Aorta (tissue), 5 donors: ENCODE measurements at regions not wholly inside any gene's neighbourhood (a gene's known extent, or its start where the extent isn't known, plus 50 kb on each side); places are given as distances from the start of the nearest gene placed in this dataset.
A peak's percentile ranks its signal among the peaks of the same experiment; 100 is the strongest.

Experiments used
- ATAC-seq: fragments of 200-7000 bp; cut with Tn5 transposase; one replicate; pipeline ENCODE4 v1.9.1; 2022; ENCODE audit warnings: moderate library complexity; ENCODE audit not compliant: low FRiP score
- DNase-seq, 2 donors: peaks; one replicate each; pipeline ENCODE4 v3.0.0-alpha.2; 2020
- H3K27ac ChIP-seq, 2 donors: one replicate each; pipeline ENCODE4 v1.5.1; 2013; ENCODE audit warnings: low read length in 2 of 2, mild to moderate bottlenecking in 2 of 2, moderate library complexity in 2 of 2, control low read depth in 1 of 2, inconsistent platforms in 1 of 2, low read depth in 1 of 2
- H3K27me3 ChIP-seq, 2 donors: one replicate each; pipeline ENCODE4 v1.6.1; 2013; ENCODE audit warnings: control low read depth in 1 of 2, low read length in 1 of 2, mild to moderate bottlenecking in 1 of 2, moderate library complexity in 1 of 2; ENCODE audit not compliant: insufficient read depth in 2 of 2, control insufficient read depth in 1 of 2
- H3K36me3 ChIP-seq, 2 donors: one replicate each; pipeline ENCODE4 v1.6.1; 2013; ENCODE audit warnings: control low read depth in 1 of 2, low read length in 1 of 2, mild to moderate bottlenecking in 1 of 2; ENCODE audit not compliant: insufficient read depth in 2 of 2, control insufficient read depth in 1 of 2
- H3K4me1 ChIP-seq, 2 donors: one replicate each; pipeline ENCODE4 v1.6.1; 2013; ENCODE audit warnings: low read length in 2 of 2, control low read depth in 1 of 2, mild to moderate bottlenecking in 1 of 2, moderate library complexity in 1 of 2; ENCODE audit not compliant: insufficient read depth in 2 of 2, control insufficient read depth in 1 of 2
- H3K4me3 ChIP-seq, 2 donors: one replicate each; pipeline ENCODE4 v1.5.1; 2013; ENCODE audit warnings: low read length in 2 of 2, control low read depth in 1 of 2, mild to moderate bottlenecking in 1 of 2
- H3K9me3 ChIP-seq: one replicate; pipeline ENCODE4 v1.6.1; 2013; ENCODE audit warnings: mild to moderate bottlenecking, low read length; ENCODE audit not compliant: control insufficient read depth
- WGBS, 2 donors: extraction: QIAGEN DNeasy Blood & Tissue Kit; methylation state at CpG; one replicate each; pipeline ENCODE4 v1.1.7; 2013; 5-methylcytosine and 5-hydroxymethylcytosine counted together
- intact Hi-C, 2 donors: fragments of 100-400 bp; cut with DNase I; formaldehyde crosslinking; loops; one replicate each; pipeline versions ENCODE4 v1.14.2 to v1.15.0; 2022
- donor health status: healthy with polysubstance abuse.
- donor health status: Bipolar disorder and iron deficiency.
- donor health status: DM: no; HTN: no; CAD: no.
- donor health status: DM: no; HTN: no; CAD: no.
- donor health status: DM: yes; HTN: yes; CAD: no.

- Histone ChIP-seq H3K9me3 (no peaks in the 10 kb centered on the region), H3K27me3 (no peaks in the 10 kb centered on the region), H3K36me3 (no peaks in the 10 kb centered on the region), H3K27ac (no peak overlapping the region), H3K4me3 (no peak overlapping the region), H3K4me1 (no peaks in the 10 kb centered on the region)
- DNase-seq (peak in 1 of 2 donors; percentile 32), ATAC-seq (no peak)
- intact Hi-C loops, result no loop called here
- WGBS, 2 donors, result 92 to 94% methylated on average over 15 of the region's 15 CpGs
These were observed 158.5 kb upstream of the PMEPA1 start for GRCh38 chr20:57868310-57868709.

- H3K27me3 ChIP-seq, result no peaks in the 10 kb centered on the region
- no peak overlapping the region for H3K27ac ChIP-seq
- no peaks in the 10 kb centered on the region for H3K36me3 ChIP-seq
- ATAC-seq, result no peak
- DNase-seq, result peak in 1 of 2 donors; percentile 44
- intact Hi-C loops, result no loop called here
- 93 to 100% methylated on average over 2 of the region's 2 CpGs for WGBS, 2 donors
- H3K9me3 ChIP-seq, result no peaks in the 10 kb centered on the region
- no peak overlapping the region for H3K4me3 ChIP-seq
- no peaks in the 10 kb centered on the region for H3K4me1 ChIP-seq
These were observed 158.0 kb upstream of the PMEPA1 start for GRCh38 chr20:57867807-57868206.

GRCh38 chr20:57867181-57867803 is 157.5 kb upstream of the PMEPA1 start:
- WGBS, 2 donors, result 95 to 97% methylated on average over 10 of the region's 10 CpGs
- H3K4me3 ChIP-seq, result no peak overlapping the region
- H3K4me1 ChIP-seq, result no peaks in the 10 kb centered on the region
- DNase-seq, result peak in 1 of 2 donors; percentile 41
- no peak for ATAC-seq
- no peak overlapping the region for H3K27ac ChIP-seq
- H3K9me3 ChIP-seq, result no peaks in the 10 kb centered on the region
- H3K27me3 ChIP-seq, result no peaks in the 10 kb centered on the region
- H3K36me3 ChIP-seq, result no peaks in the 10 kb centered on the region
- intact Hi-C loops, result no loop called here

- Histone ChIP-seq H3K4me3 (no peak overlapping the region), H3K9me3 (no peaks in the 10 kb centered on the region), H3K27ac (no peak overlapping the region), H3K36me3 (no peaks in the 10 kb centered on the region), H3K4me1 (no peaks in the 10 kb centered on the region), H3K27me3 (no peaks in the 10 kb centered on the region)
- intact Hi-C loops, result no loop called here
- 76% methylated on average over 6 of the region's 6 CpGs for WGBS, 2 donors
- DNase-seq, result peak in 1 of 2 donors; percentile 15
- ATAC-seq, result no peak
These were observed 156.7 kb upstream of the PMEPA1 start for GRCh38 chr20:57866250-57867106.

- intact Hi-C loops, result no loop called here
- no peak overlapping the region for H3K4me3 ChIP-seq
- peaks cover 2% of the 10 kb centered on the region for H3K9me3 ChIP-seq
- ATAC-seq, result no peak
- H3K27me3 ChIP-seq, result no peaks in the 10 kb centered on the region
- WGBS, 2 donors, result 92 to 93% methylated on average over 2 of the region's 2 CpGs
- H3K36me3 ChIP-seq, result no peaks in the 10 kb centered on the region
- DNase-seq, result no peak
- no peaks in the 10 kb centered on the region for H3K4me1 ChIP-seq
- H3K27ac ChIP-seq, result no peak overlapping the region
These were observed 155.5 kb upstream of the PMEPA1 start for GRCh38 chr20:57865266-57865665.

- 95 to 96% methylated on average over 6 of the region's 6 CpGs for WGBS, 2 donors
- Histone ChIP-seq H3K36me3 (no peaks in the 10 kb centered on the region), H3K27me3 (no peaks in the 10 kb centered on the region), H3K9me3 (peaks cover 2% of the 10 kb centered on the region), H3K4me1 (no peaks in the 10 kb centered on the region), H3K4me3 (no peak overlapping the region), H3K27ac (no peak overlapping the region)
- intact Hi-C loops, result no loop called here
- ATAC-seq (no peak), DNase-seq (peak in 1 of 2 donors; percentile 3)
These were observed 150.8 kb upstream of the PMEPA1 start for GRCh38 chr20:57860576-57860975.

GRCh38 chr20:57857969-57858368 is 148.2 kb upstream of the PMEPA1 start:
- H3K27ac ChIP-seq, result no peak overlapping the region
- H3K9me3 ChIP-seq, result peaks cover 2% of the 10 kb centered on the region
- no peaks in the 10 kb centered on the region for H3K36me3 ChIP-seq
- ATAC-seq (no peak), DNase-seq (no peak)
- no peaks in the 10 kb centered on the region for H3K27me3 ChIP-seq
- intact Hi-C loops, result no loop called here
- no peak overlapping the region for H3K4me3 ChIP-seq
- WGBS, 2 donors, result 93 to 100% methylated on average over 2 of the region's 2 CpGs
- H3K4me1 ChIP-seq, result no peaks in the 10 kb centered on the region

- no peak overlapping the region for H3K4me3 ChIP-seq
- intact Hi-C loops, result no loop called here
- H3K9me3 ChIP-seq, result peaks cover 2% of the 10 kb centered on the region
- DNase-seq (no peak), ATAC-seq (no peak)
- no peaks in the 10 kb centered on the region for H3K4me1 ChIP-seq
- WGBS, 2 donors, result 94 to 98% methylated on average over 2 of the region's 2 CpGs
- H3K27ac ChIP-seq, result no peak overlapping the region
- H3K27me3 ChIP-seq, result no peaks in the 10 kb centered on the region
- H3K36me3 ChIP-seq, result no peaks in the 10 kb centered on the region
These were observed 147.3 kb upstream of the PMEPA1 start for GRCh38 chr20:57857118-57857517.

GRCh38 chr20:57856658-57857057 is 146.8 kb upstream of the PMEPA1 start:
- no peak overlapping the region for H3K4me3 ChIP-seq
- 96 to 100% methylated on average over 2 of the region's 2 CpGs for WGBS, 2 donors
- peaks cover 2% of the 10 kb centered on the region for H3K9me3 ChIP-seq
- intact Hi-C loops, result no loop called here
- no peaks in the 10 kb centered on the region for H3K36me3 ChIP-seq
- DNase-seq (no peak), ATAC-seq (no peak)
- H3K4me1 ChIP-seq, result no peaks in the 10 kb centered on the region
- no peaks in the 10 kb centered on the region for H3K27me3 ChIP-seq
- H3K27ac ChIP-seq, result no peak overlapping the region
